K562 (cell line): ENCODE measurements at regions not wholly inside any gene's neighbourhood (a gene's known extent, or its start where the extent isn't known, plus 50 kb on each side); places are given as distances from the start of the nearest gene placed in this dataset.

Source experiments
- HNRNPL ChIP-seq: fragments of 200-400 bp; formaldehyde crosslinking; IDR thresholded peaks from 2 replicates; pipeline ENCODE4 v1.6.1; 2017; ENCODE audit warnings: low read depth, mild to moderate bottlenecking, low read length
- RBBP5 ChIP-seq: fragments of 200-600 bp; sonication (generic); IDR thresholded peaks from 2 replicates; pipeline ENCODE4 v1.6.1; 2012; ENCODE audit warnings: borderline replicate concordance, mild to moderate bottlenecking, low read length, control low read depth, inconsistent platforms; ENCODE audit not compliant: insufficient read depth, poor library complexity, severe bottlenecking
- SMAD2 ChIP-seq: fragments of 150-350 bp; IDR thresholded peaks from 2 replicates; pipeline ENCODE4 v1.6.1; 2014; ENCODE audit warnings: low read depth, mild to moderate bottlenecking, low read length
- SNRNP70 ChIP-seq: fragments of 200-400 bp; formaldehyde crosslinking; optimal IDR thresholded peaks from 2 replicates; pipeline ENCODE3; 2017; ENCODE audit warnings: low read depth, low read length
- ZNF507 ChIP-seq: conservative IDR thresholded peaks from 2 replicates; pipeline ENCODE4 v1.6.1; 2017; ENCODE audit warnings: missing genetic modification characterization, missing compliant biosample characterization
- TF ChIP-seq, protein P1 (sequence below): fragments of 450-650 bp; IDR thresholded peaks from 2 replicates; pipeline ENCODE4 v1.6.1; 2016; ENCODE audit warnings: mild to moderate bottlenecking, moderate library complexity
- TF ChIP-seq, protein P2 (sequence below): fragments of 450-650 bp; IDR thresholded peaks from 2 replicates; pipeline ENCODE4 v1.6.1; 2016; ENCODE audit warnings: antibody characterized with exemption

DNA sequence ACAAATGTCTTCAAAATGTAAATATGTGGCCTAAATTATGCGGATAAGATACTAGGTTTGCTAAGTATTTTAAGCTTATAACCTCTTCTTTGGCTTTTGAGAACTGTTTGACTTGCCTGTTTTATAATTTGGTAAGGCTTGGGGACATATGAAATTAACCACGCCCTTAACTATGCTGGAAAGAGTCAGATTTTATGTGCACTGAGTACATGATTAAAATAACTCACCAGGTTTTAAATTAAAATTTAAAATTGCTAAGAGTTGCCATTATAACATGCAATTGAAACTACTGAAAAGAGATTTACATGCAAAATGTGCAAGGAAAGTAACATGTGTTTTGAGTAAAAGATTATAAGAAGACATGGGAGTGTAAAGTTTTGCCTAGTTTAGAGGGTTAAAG, 141.9 kb downstream of the WDR11 start (continued):
- TF ChIP-seq, protein P1, sequence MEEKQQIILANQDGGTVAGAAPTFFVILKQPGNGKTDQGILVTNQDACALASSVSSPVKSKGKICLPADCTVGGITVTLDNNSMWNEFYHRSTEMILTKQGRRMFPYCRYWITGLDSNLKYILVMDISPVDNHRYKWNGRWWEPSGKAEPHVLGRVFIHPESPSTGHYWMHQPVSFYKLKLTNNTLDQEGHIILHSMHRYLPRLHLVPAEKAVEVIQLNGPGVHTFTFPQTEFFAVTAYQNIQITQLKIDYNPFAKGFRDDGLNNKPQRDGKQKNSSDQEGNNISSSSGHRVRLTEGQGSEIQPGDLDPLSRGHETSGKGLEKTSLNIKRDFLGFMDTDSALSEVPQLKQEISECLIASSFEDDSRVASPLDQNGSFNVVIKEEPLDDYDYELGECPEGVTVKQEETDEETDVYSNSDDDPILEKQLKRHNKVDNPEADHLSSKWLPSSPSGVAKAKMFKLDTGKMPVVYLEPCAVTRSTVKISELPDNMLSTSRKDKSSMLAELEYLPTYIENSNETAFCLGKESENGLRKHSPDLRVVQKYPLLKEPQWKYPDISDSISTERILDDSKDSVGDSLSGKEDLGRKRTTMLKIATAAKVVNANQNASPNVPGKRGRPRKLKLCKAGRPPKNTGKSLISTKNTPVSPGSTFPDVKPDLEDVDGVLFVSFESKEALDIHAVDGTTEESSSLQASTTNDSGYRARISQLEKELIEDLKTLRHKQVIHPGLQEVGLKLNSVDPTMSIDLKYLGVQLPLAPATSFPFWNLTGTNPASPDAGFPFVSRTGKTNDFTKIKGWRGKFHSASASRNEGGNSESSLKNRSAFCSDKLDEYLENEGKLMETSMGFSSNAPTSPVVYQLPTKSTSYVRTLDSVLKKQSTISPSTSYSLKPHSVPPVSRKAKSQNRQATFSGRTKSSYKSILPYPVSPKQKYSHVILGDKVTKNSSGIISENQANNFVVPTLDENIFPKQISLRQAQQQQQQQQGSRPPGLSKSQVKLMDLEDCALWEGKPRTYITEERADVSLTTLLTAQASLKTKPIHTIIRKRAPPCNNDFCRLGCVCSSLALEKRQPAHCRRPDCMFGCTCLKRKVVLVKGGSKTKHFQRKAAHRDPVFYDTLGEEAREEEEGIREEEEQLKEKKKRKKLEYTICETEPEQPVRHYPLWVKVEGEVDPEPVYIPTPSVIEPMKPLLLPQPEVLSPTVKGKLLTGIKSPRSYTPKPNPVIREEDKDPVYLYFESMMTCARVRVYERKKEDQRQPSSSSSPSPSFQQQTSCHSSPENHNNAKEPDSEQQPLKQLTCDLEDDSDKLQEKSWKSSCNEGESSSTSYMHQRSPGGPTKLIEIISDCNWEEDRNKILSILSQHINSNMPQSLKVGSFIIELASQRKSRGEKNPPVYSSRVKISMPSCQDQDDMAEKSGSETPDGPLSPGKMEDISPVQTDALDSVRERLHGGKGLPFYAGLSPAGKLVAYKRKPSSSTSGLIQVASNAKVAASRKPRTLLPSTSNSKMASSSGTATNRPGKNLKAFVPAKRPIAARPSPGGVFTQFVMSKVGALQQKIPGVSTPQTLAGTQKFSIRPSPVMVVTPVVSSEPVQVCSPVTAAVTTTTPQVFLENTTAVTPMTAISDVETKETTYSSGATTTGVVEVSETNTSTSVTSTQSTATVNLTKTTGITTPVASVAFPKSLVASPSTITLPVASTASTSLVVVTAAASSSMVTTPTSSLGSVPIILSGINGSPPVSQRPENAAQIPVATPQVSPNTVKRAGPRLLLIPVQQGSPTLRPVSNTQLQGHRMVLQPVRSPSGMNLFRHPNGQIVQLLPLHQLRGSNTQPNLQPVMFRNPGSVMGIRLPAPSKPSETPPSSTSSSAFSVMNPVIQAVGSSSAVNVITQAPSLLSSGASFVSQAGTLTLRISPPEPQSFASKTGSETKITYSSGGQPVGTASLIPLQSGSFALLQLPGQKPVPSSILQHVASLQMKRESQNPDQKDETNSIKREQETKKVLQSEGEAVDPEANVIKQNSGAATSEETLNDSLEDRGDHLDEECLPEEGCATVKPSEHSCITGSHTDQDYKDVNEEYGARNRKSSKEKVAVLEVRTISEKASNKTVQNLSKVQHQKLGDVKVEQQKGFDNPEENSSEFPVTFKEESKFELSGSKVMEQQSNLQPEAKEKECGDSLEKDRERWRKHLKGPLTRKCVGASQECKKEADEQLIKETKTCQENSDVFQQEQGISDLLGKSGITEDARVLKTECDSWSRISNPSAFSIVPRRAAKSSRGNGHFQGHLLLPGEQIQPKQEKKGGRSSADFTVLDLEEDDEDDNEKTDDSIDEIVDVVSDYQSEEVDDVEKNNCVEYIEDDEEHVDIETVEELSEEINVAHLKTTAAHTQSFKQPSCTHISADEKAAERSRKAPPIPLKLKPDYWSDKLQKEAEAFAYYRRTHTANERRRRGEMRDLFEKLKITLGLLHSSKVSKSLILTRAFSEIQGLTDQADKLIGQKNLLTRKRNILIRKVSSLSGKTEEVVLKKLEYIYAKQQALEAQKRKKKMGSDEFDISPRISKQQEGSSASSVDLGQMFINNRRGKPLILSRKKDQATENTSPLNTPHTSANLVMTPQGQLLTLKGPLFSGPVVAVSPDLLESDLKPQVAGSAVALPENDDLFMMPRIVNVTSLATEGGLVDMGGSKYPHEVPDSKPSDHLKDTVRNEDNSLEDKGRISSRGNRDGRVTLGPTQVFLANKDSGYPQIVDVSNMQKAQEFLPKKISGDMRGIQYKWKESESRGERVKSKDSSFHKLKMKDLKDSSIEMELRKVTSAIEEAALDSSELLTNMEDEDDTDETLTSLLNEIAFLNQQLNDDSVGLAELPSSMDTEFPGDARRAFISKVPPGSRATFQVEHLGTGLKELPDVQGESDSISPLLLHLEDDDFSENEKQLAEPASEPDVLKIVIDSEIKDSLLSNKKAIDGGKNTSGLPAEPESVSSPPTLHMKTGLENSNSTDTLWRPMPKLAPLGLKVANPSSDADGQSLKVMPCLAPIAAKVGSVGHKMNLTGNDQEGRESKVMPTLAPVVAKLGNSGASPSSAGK = no peak
- TF ChIP-seq RBBP5 (no peak), SMAD2 (no peak), HNRNPL (no peak), ZNF507 (tag) (no peak), SNRNP70 (no peak)
- TF ChIP-seq, protein P2, sequence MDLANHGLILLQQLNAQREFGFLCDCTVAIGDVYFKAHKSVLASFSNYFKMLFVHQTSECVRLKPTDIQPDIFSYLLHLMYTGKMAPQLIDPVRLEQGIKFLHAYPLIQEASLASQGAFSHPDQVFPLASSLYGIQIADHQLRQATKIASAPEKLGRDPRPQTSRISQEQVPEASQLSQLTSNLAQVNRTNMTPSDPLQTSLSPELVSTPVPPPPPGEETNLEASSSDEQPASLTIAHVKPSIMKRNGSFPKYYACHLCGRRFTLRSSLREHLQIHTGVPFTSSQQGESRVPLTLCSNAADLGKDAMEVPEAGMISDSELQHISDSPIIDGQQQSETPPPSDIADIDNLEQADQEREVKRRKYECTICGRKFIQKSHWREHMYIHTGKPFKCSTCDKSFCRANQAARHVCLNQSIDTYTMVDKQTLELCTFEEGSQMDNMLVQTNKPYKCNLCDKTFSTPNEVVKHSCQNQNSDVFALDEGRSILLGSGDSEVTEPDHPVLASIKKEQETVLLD = no peak
